ENCODE measurements at regions not wholly inside any gene's neighbourhood (a gene's known extent, or its start where the extent isn't known, plus 50 kb on each side); places are given as distances from the start of the nearest gene placed in this dataset.

- DNase-seq (ENCODE audit: low read depth), result no peak
These were observed 417.6 kb upstream of the ZFP42 start for GRCh38 chr4:187577941-187578480.

- DNase-seq (ENCODE audit: low read depth), result no peak
These were observed 408.7 kb upstream of the ZFP42 start for GRCh38 chr4:187586892-187587291.

GRCh38 chr4:187598196-187598595 is 397.4 kb upstream of the ZFP42 start:
- no peak for DNase-seq (ENCODE audit: low read depth)

GRCh38 chr4:187602339-187603092 is 393.1 kb upstream of the ZFP42 start:
- no peak for DNase-seq (ENCODE audit: low read depth)

- no peak for DNase-seq (ENCODE audit: low read depth)
These were observed 392.2 kb upstream of the ZFP42 start for GRCh38 chr4:187603093-187604025.

GRCh38 chr4:187604984-187605383 is 390.6 kb upstream of the ZFP42 start:
- no peak for DNase-seq (ENCODE audit: low read depth)

- peak; percentile 21 for DNase-seq (ENCODE audit: low read depth)
These were observed 389.0 kb upstream of the ZFP42 start for GRCh38 chr4:187606581-187606980.

- no peak for DNase-seq (ENCODE audit: low read depth)
These were observed 387.6 kb upstream of the ZFP42 start for GRCh38 chr4:187608001-187608421.

GRCh38 chr4:187612301-187612700 is 383.3 kb upstream of the ZFP42 start:
- DNase-seq (ENCODE audit: low read depth), result no peak

GRCh38 chr4:187613089-187613839 is 382.3 kb upstream of the ZFP42 start:
- no peak for DNase-seq (ENCODE audit: low read depth)

- no peak for DNase-seq (ENCODE audit: low read depth)
These were observed 379.6 kb upstream of the ZFP42 start for GRCh38 chr4:187615972-187616371.

- DNase-seq (ENCODE audit: low read depth), result no peak
These were observed 378.5 kb upstream of the ZFP42 start for GRCh38 chr4:187617113-187617512.

GRCh38 chr4:187618701-187619281 is 376.8 kb upstream of the ZFP42 start:
- DNase-seq (ENCODE audit: low read depth), result no peak

- DNase-seq (ENCODE audit: low read depth), result no peak
These were observed 376.3 kb upstream of the ZFP42 start for GRCh38 chr4:187619319-187619718.

GRCh38 chr4:187632260-187632995 is 363.1 kb upstream of the ZFP42 start:
- no peak for DNase-seq (ENCODE audit: low read depth)

- no peak for DNase-seq (ENCODE audit: low read depth)
These were observed 362.3 kb upstream of the ZFP42 start for GRCh38 chr4:187633245-187633644.

GRCh38 chr4:187656959-187657358 is 338.6 kb upstream of the ZFP42 start:
- DNase-seq (ENCODE audit: low read depth), result no peak

- DNase-seq (ENCODE audit: low read depth), result no peak
These were observed 332.5 kb upstream of the ZFP42 start for GRCh38 chr4:187663076-187663475.

- no peak for DNase-seq (ENCODE audit: low read depth)
These were observed 331.6 kb upstream of the ZFP42 start for GRCh38 chr4:187664011-187664410.

- no peak for DNase-seq (ENCODE audit: low read depth)
These were observed 330.5 kb upstream of the ZFP42 start for GRCh38 chr4:187665086-187665485.

- DNase-seq (ENCODE audit: low read depth), result no peak
These were observed 329.5 kb upstream of the ZFP42 start for GRCh38 chr4:187666034-187666433.

Data from CMK (cell line).